Endodermal cell (in vitro differentiated cells): ENCODE measurements at regions not wholly inside any gene's neighbourhood (a gene's known extent, or its start where the extent isn't known, plus 50 kb on each side); places are given as distances from the start of the nearest gene placed in this dataset.
"Not testable (repeated sequence)": the region's sequence is repeated elsewhere in the genome, so short reads cannot be mapped to it uniquely, and the experiment has no call there.

Experiments used
- DNase-seq: peaks from one replicate; pipeline ENCODE4 v3.0.0-alpha.2; 2017
- H3K27ac ChIP-seq: 2 replicates; pipeline ENCODE4 v1.5.1; 2013; ENCODE audit warnings: mild to moderate bottlenecking, low read depth, low read length, moderate library complexity
- H3K27me3 ChIP-seq: 2 replicates; pipeline ENCODE4 v1.6.1; 2013; ENCODE audit warnings: mild to moderate bottlenecking, low read length, moderate library complexity; ENCODE audit not compliant: insufficient read depth, control insufficient read depth, poor library complexity, severe bottlenecking
- H3K36me3 ChIP-seq: 2 replicates; pipeline ENCODE4 v1.7.0; 2013; ENCODE audit warnings: mild to moderate bottlenecking, low read length, moderate library complexity; ENCODE audit not compliant: control insufficient read depth, insufficient read depth
- H3K4me1 ChIP-seq: one replicate; pipeline ENCODE4 v1.7.0; 2013; ENCODE audit warnings: low read length; ENCODE audit not compliant: control insufficient read depth, insufficient read depth
- H3K4me3 ChIP-seq: 2 replicates; pipeline ENCODE4 v1.5.1; 2013; ENCODE audit warnings: mild to moderate bottlenecking, low read length, moderate library complexity
- H3K9ac ChIP-seq: 2 replicates; pipeline ENCODE4 v1.6.1; 2013; ENCODE audit warnings: mild to moderate bottlenecking, low read length, moderate library complexity; ENCODE audit not compliant: poor library complexity, severe bottlenecking; ENCODE audit errors: extremely low read depth
- H3K9me3 ChIP-seq: 2 replicates; pipeline ENCODE4 v1.6.1; 2013; ENCODE audit warnings: mild to moderate bottlenecking, low read length, moderate library complexity; ENCODE audit not compliant: control insufficient read depth
- H3K27ac Mint-ChIP-seq: 2 replicates; pipeline ENCODE4 v1.8.0; 2020; ENCODE audit warnings: mixed read lengths
- H3K27me3 Mint-ChIP-seq: 2 replicates; pipeline ENCODE4 v1.8.0; 2021; ENCODE audit warnings: mild to moderate bottlenecking, mixed read lengths; ENCODE audit not compliant: insufficient read depth
- H3K36me3 Mint-ChIP-seq: 2 replicates; pipeline ENCODE4 v1.8.0; 2020; ENCODE audit warnings: low read depth, mixed read lengths
- H3K4me1 Mint-ChIP-seq: 2 replicates; pipeline ENCODE4 v1.8.0; 2020; ENCODE audit warnings: mixed read lengths
- H3K4me3 Mint-ChIP-seq: 2 replicates; pipeline ENCODE4 v1.8.0; 2020; ENCODE audit warnings: mild to moderate bottlenecking, moderate library complexity, mixed read lengths
- H3K9me3 Mint-ChIP-seq: 2 replicates; pipeline ENCODE4 v1.8.0; 2020; ENCODE audit warnings: mild to moderate bottlenecking, mixed read lengths
- CTCF ChIP-seq: fragments of 200-600 bp; sonication (generic); conservative IDR thresholded peaks from 2 replicates; pipeline ENCODE4 v1.5.0; 2021; ENCODE audit warnings: antibody characterized with exemption, mild to moderate bottlenecking
- WGBS, 2 experiments: methylation state at CpG; one replicate each; pipeline versions ENCODE4 v1.1.5 to v1.1.7; 2013; ENCODE audit warnings: missing lambda C conversion rate in 2 of 2, mixed read lengths in 1 of 2; ENCODE audit not compliant: insufficient coverage in 1 of 2, insufficient read length in 1 of 2; 5-methylcytosine and 5-hydroxymethylcytosine counted together

- H3K9me3 Mint-ChIP-seq: no peaks in the 10 kb centered on the region
- Histone ChIP-seq H3K9ac (no peak overlapping the region), H3K4me1 (no peaks in the 10 kb centered on the region), H3K27ac (no peak overlapping the region), H3K36me3 (no peaks in the 10 kb centered on the region), H3K9me3 (no peaks in the 10 kb centered on the region), H3K4me3 (no peak overlapping the region), H3K27me3 (no peaks in the 10 kb centered on the region)
- no peaks in the 10 kb centered on the region for H3K4me1 Mint-ChIP-seq
- 85% methylated on average over 1 of the region's 1 CpG; no CpG with 5 or more reads in 1 of the 2 experiments for WGBS, 2 experiments
- TF ChIP-seq CTCF: no peak
- DNase-seq: no peak
- no peak overlapping the region for H3K4me3 Mint-ChIP-seq
- H3K27ac Mint-ChIP-seq: no peak overlapping the region
- no peaks in the 10 kb centered on the region for H3K36me3 Mint-ChIP-seq
- H3K27me3 Mint-ChIP-seq: no peaks in the 10 kb centered on the region
Observed at GRCh38 chr15:53031469-53031868, 241.3 kb upstream of the ONECUT1 start.

- no peak overlapping the region for H3K27ac Mint-ChIP-seq
- peaks cover 5% of the 10 kb centered on the region for H3K9me3 Mint-ChIP-seq
- 78 to 100% methylated on average over 3 to 4 of the region's 4 CpGs for WGBS, 2 experiments
- Histone ChIP-seq H3K9ac (no peak overlapping the region), H3K4me1 (no peaks in the 10 kb centered on the region), H3K36me3 (no peaks in the 10 kb centered on the region), H3K9me3 (no peaks in the 10 kb centered on the region), H3K4me3 (no peak overlapping the region), H3K27me3 (no peaks in the 10 kb centered on the region), H3K27ac (no peak overlapping the region)
- no peaks in the 10 kb centered on the region for H3K36me3 Mint-ChIP-seq
- H3K4me3 Mint-ChIP-seq: no peak overlapping the region
- H3K27me3 Mint-ChIP-seq: no peaks in the 10 kb centered on the region
- no peaks in the 10 kb centered on the region for H3K4me1 Mint-ChIP-seq
- no peak for TF ChIP-seq CTCF
- DNase-seq: no peak
Observed at GRCh38 chr15:53022788-53023187, 232.7 kb upstream of the ONECUT1 start.

- no peak overlapping the region for H3K27ac Mint-ChIP-seq
- no peaks in the 10 kb centered on the region for H3K4me1 Mint-ChIP-seq
- H3K36me3 Mint-ChIP-seq: no peaks in the 10 kb centered on the region
- no peaks in the 10 kb centered on the region for H3K4me1 ChIP-seq
- H3K27me3 ChIP-seq: no peaks in the 10 kb centered on the region
- 97% methylated on average over 2 of the region's 2 CpGs; no CpG with 5 or more reads in 1 of the 2 experiments for WGBS, 2 experiments
- H3K9ac ChIP-seq: no peak overlapping the region
- no peaks in the 10 kb centered on the region for H3K9me3 Mint-ChIP-seq
- no peaks in the 10 kb centered on the region for H3K9me3 ChIP-seq
- H3K4me3 ChIP-seq: no peak overlapping the region
- H3K4me3 Mint-ChIP-seq: no peak overlapping the region
- H3K36me3 ChIP-seq: no peaks in the 10 kb centered on the region
- H3K27me3 Mint-ChIP-seq: no peaks in the 10 kb centered on the region
- TF ChIP-seq CTCF: no peak
- no peak for DNase-seq
- no peak overlapping the region for H3K27ac ChIP-seq
Observed at GRCh38 chr15:53013329-53013728, 223.2 kb upstream of the ONECUT1 start.

GRCh38 chr15:53011779-53012178 lies 221.6 kb upstream of the ONECUT1 start:
- not testable (repeated sequence) for DNase-seq, H3K27ac Mint-ChIP-seq, H3K4me1 Mint-ChIP-seq, H3K4me3 ChIP-seq, H3K36me3 Mint-ChIP-seq, H3K36me3 ChIP-seq, H3K9me3 ChIP-seq, H3K9ac ChIP-seq, H3K9me3 Mint-ChIP-seq, H3K27me3 Mint-ChIP-seq, H3K27me3 ChIP-seq, H3K4me1 ChIP-seq, H3K4me3 Mint-ChIP-seq, H3K27ac ChIP-seq
- 95% methylated on average over 2 of the region's 2 CpGs for WGBS, 2 experiments
